ENCODE measurements at regions not wholly inside any gene's neighbourhood (a gene's known extent, or its start where the extent isn't known, plus 50 kb on each side); places are given as distances from the start of the nearest gene placed in this dataset.

DNA sequence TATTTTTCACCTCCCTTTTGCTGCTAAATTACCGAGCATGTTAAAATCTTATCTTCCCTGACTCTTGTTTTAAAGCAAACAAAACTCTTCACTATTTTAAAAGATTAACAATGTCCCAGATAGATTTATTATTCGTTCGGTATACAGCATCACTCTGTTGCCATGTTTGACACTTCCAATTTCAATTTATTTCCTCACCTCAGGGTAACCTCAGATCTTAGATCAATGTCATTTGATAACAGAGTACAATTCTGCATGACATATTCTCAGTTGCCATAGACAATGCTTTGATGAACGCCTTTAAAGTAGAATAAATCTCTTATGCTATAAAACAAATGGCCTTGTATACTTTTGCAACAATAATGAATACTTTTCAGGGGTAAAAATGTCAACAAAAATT lies 1078.1 kb upstream of the IGFBP7 start:
- DNase-seq (ENCODE audit: low read depth), result no peak
- no peak for TF ChIP-seq CTCF (conservative IDR thresholded peaks at IDR 0.05; ENCODE audit: low read depth, low read length)
- no peak overlapping the region for H3K4me3 ChIP-seq (ENCODE audit: low read depth, low read length)

- no peak overlapping the region for H3K4me3 ChIP-seq (ENCODE audit: low read depth, low read length)
- no peak for TF ChIP-seq CTCF (conservative IDR thresholded peaks at IDR 0.05; ENCODE audit: low read depth, low read length)
- DNase-seq (ENCODE audit: low read depth), result no peak
These were observed 1064.8 kb upstream of the IGFBP7 start for GRCh38 chr4:58175024-58175423.

GRCh38 chr4:58166490-58166889 lies 1056.3 kb upstream of the IGFBP7 start:
- DNase-seq (ENCODE audit: low read depth), result no peak
- no peak overlapping the region for H3K4me3 ChIP-seq (ENCODE audit: low read depth, low read length)
- no peak for TF ChIP-seq CTCF (conservative IDR thresholded peaks at IDR 0.05; ENCODE audit: low read depth, low read length)

DNA sequence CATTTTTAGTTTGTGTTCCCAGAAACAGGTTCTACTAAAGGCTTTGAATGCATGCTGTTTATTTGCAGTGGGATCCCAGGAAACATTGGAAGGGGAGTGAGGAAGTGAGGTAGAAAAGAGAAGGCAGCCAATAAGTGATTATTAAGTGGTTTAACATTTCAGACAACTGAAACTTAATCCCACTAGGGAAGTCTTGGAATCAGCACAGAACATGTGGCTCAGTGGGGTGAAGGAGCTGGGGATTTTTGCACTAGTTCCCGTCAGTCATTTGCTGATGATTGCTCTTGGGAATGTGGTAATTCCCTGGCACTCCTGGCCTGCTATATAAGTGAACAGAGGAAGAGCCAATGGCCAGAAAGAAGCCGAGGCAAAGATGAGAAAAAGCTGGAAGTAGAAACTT lies 1053.0 kb upstream of the IGFBP7 start:
- no peak overlapping the region for H3K4me3 ChIP-seq (ENCODE audit: low read depth, low read length)
- DNase-seq (ENCODE audit: low read depth), result no peak
- no peak for TF ChIP-seq CTCF (conservative IDR thresholded peaks at IDR 0.05; ENCODE audit: low read depth, low read length)

- no peak overlapping the region for H3K4me3 ChIP-seq (ENCODE audit: low read depth, low read length)
- no peak for DNase-seq (ENCODE audit: low read depth)
- no peak for TF ChIP-seq CTCF (conservative IDR thresholded peaks at IDR 0.05; ENCODE audit: low read depth, low read length)
These were observed 1039.4 kb upstream of the IGFBP7 start for GRCh38 chr4:58149404-58150085.

DNA sequence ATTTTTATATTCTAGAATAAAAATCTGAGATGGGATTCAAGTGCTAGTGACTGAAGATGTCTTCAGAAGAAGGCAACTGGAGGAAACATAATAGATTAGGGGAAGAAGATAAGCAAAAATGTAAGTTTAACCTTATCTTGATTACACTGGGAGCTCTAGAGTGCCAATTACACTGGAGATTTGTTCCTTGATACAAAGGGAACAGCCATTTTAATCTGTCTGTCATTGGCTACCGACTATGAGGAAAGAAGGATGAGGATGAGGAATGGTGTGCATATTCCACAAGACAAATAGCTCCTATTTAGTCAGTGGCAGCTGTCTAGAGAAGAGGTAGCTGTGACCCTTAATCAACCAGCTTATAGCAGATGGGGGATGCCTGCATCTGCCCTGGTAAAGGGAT lies 1034.5 kb upstream of the IGFBP7 start:
- H3K4me3 ChIP-seq (ENCODE audit: low read depth, low read length), result no peak overlapping the region
- TF ChIP-seq CTCF (conservative IDR thresholded peaks at IDR 0.05; ENCODE audit: low read depth, low read length), result no peak
- no peak for DNase-seq (ENCODE audit: low read depth)
